Adrenal gland (tissue), 5 donors: ENCODE measurements at regions not wholly inside any gene's neighbourhood (a gene's known extent, or its start where the extent isn't known, plus 50 kb on each side); places are given as distances from the start of the nearest gene placed in this dataset.

Experiments
- CTCF ChIP-seq, 6 experiments: fragments of 450-650 bp in 4 of 6; fragments of 200-600 bp in 2 of 6; sonication (generic) in 1 of 6; IDR thresholded peaks; 1 replicate in 5 of 6; 2 replicates in 1 of 6; pipeline versions ENCODE4 v1.5.1 to v1.8.0; 2016 to 2021; ENCODE audit warnings: antibody characterized with exemption in 6 of 6, mild to moderate bottlenecking in 2 of 6, moderate library complexity in 1 of 6
- POLR2A ChIP-seq, 2 donors: fragments of 450-650 bp; IDR thresholded peaks; one replicate each; pipeline ENCODE4 v1.6.1; 2017; ENCODE audit warnings: antibody characterized with exemption in 2 of 2, mild to moderate bottlenecking in 2 of 2, moderate library complexity in 1 of 2
- donor health status: DM: no; HTN: no; CAD: no.

DNA sequence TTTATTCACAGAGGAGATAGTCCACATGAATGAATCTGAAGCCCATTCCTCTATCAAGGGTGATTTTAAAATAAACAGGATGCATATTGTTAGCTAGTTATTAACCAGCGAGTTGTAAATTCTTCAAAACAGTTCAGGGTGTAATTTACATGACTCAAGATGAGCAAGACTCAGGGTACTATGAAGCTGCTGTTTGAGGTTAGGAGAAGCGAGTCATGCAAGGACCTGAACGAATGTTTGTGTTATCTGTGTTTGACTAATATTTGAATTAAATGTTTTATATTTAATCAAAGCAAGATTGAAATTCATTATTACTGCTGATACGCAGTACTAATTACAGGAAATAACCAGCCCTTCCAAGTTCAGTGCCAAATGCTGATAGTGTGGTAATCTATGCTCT lies 191.1 kb downstream of the SAMD5 start:
- TF ChIP-seq CTCF (IDR thresholded peaks at IDR 0.05) (no peak), POLR2A (IDR thresholded peaks at IDR 0.05) (no peak)
